ENCODE measurements at regions not wholly inside any gene's neighbourhood (a gene's known extent, or its start where the extent isn't known, plus 50 kb on each side); places are given as distances from the start of the nearest gene placed in this dataset.

GRCh38 chr4:179503976-179504375 lies 2061.7 kb upstream of the AGA start:
- Histone ChIP-seq H3K4me1 (ENCODE audit: insufficient read depth, low read length) (no peaks in the 10 kb centered on the region), H3K36me3 (ENCODE audit: insufficient read depth, low read depth, low read length) (no peaks in the 10 kb centered on the region), H3K27me3 (ENCODE audit: insufficient read depth, low read length) (no peaks in the 10 kb centered on the region), H3K9ac (ENCODE audit: low read depth, low read length) (no peak overlapping the region), H3K27ac (ENCODE audit: low read length) (no peak overlapping the region), H3K4me3 (ENCODE audit: low read length) (no peak overlapping the region), H3K9me3 (ENCODE audit: insufficient read depth, low read depth, low read length) (no peaks in the 10 kb centered on the region)

- no peaks in the 10 kb centered on the region; the same call in 1 of the 2 replicates for H3K9me3 ChIP-seq (ENCODE audit: insufficient read depth, low read depth, low read length)
- no peak overlapping the region for H3K27ac ChIP-seq (ENCODE audit: low read length)
- H3K4me3 ChIP-seq (ENCODE audit: low read length) = no peak overlapping the region
- no peaks in the 10 kb centered on the region for H3K4me1 ChIP-seq (ENCODE audit: insufficient read depth, low read length)
- H3K27me3 ChIP-seq (ENCODE audit: insufficient read depth, low read length) = no peaks in the 10 kb centered on the region
- H3K9ac ChIP-seq (ENCODE audit: low read depth, low read length) = no peak overlapping the region
- H3K36me3 ChIP-seq (ENCODE audit: insufficient read depth, low read depth, low read length) = no peaks in the 10 kb centered on the region
Measured at GRCh38 chr4:179509489-179509888, 2067.3 kb upstream of the AGA start.

- Histone ChIP-seq H3K27ac (ENCODE audit: low read length) (no peak overlapping the region), H3K36me3 (ENCODE audit: insufficient read depth, low read depth, low read length) (no peaks in the 10 kb centered on the region), H3K4me3 (ENCODE audit: low read length) (no peak overlapping the region), H3K27me3 (ENCODE audit: insufficient read depth, low read length) (no peaks in the 10 kb centered on the region), H3K9me3 (ENCODE audit: insufficient read depth, low read depth, low read length) (no peaks in the 10 kb centered on the region), H3K4me1 (ENCODE audit: insufficient read depth, low read length) (no peaks in the 10 kb centered on the region), H3K9ac (ENCODE audit: low read depth, low read length) (no peak overlapping the region)
Measured at GRCh38 chr4:179521952-179522351, 2079.7 kb upstream of the AGA start.

- H3K4me1 ChIP-seq (ENCODE audit: insufficient read depth, low read length) = no peaks in the 10 kb centered on the region
- no peak overlapping the region for H3K27ac ChIP-seq (ENCODE audit: low read length)
- no peaks in the 10 kb centered on the region for H3K27me3 ChIP-seq (ENCODE audit: insufficient read depth, low read length)
- H3K36me3 ChIP-seq (ENCODE audit: insufficient read depth, low read depth, low read length) = no peaks in the 10 kb centered on the region
- H3K4me3 ChIP-seq (ENCODE audit: low read length) = no peak overlapping the region
- no peaks in the 10 kb centered on the region for H3K9me3 ChIP-seq (ENCODE audit: insufficient read depth, low read depth, low read length)
- H3K9ac ChIP-seq (ENCODE audit: low read depth, low read length) = no peak overlapping the region
Measured at GRCh38 chr4:179530958-179531357, 2088.7 kb upstream of the AGA start.

GRCh38 chr4:179536694-179537093 lies 2094.5 kb upstream of the AGA start:
- H3K4me3 ChIP-seq (ENCODE audit: low read length) = no peak overlapping the region
- H3K4me1 ChIP-seq (ENCODE audit: insufficient read depth, low read length) = peaks cover 5% of the 10 kb centered on the region; the same call in 1 of the 2 replicates
- no peaks in the 10 kb centered on the region for H3K9me3 ChIP-seq (ENCODE audit: insufficient read depth, low read depth, low read length)
- H3K27me3 ChIP-seq (ENCODE audit: insufficient read depth, low read length) = no peaks in the 10 kb centered on the region
- H3K27ac ChIP-seq (ENCODE audit: low read length) = no peak overlapping the region
- H3K36me3 ChIP-seq (ENCODE audit: insufficient read depth, low read depth, low read length) = no peaks in the 10 kb centered on the region
- H3K9ac ChIP-seq (ENCODE audit: low read depth, low read length) = no peak overlapping the region

- Histone ChIP-seq H3K4me3 (ENCODE audit: low read length) (no peak overlapping the region), H3K36me3 (ENCODE audit: insufficient read depth, low read depth, low read length) (no peaks in the 10 kb centered on the region), H3K4me1 (ENCODE audit: insufficient read depth, low read length) (peaks cover 5% of the 10 kb centered on the region; the same call in 1 of the 2 replicates), H3K9ac (ENCODE audit: low read depth, low read length) (no peak overlapping the region), H3K27ac (ENCODE audit: low read length) (no peak overlapping the region), H3K9me3 (ENCODE audit: insufficient read depth, low read depth, low read length) (no peaks in the 10 kb centered on the region), H3K27me3 (ENCODE audit: insufficient read depth, low read length) (no peaks in the 10 kb centered on the region)
Measured at GRCh38 chr4:179539641-179540040, 2097.4 kb upstream of the AGA start.

- Histone ChIP-seq H3K4me3 (ENCODE audit: low read length) (no peak overlapping the region), H3K27me3 (ENCODE audit: insufficient read depth, low read length) (no peaks in the 10 kb centered on the region), H3K4me1 (ENCODE audit: insufficient read depth, low read length) (no peaks in the 10 kb centered on the region), H3K9me3 (ENCODE audit: insufficient read depth, low read depth, low read length) (no peaks in the 10 kb centered on the region), H3K9ac (ENCODE audit: low read depth, low read length) (no peak overlapping the region), H3K36me3 (ENCODE audit: insufficient read depth, low read depth, low read length) (no peaks in the 10 kb centered on the region), H3K27ac (ENCODE audit: low read length) (no peak overlapping the region)
Measured at GRCh38 chr4:179543771-179544170, 2101.5 kb upstream of the AGA start.

- Histone ChIP-seq H3K36me3 (ENCODE audit: insufficient read depth, low read depth, low read length) (no peaks in the 10 kb centered on the region), H3K27ac (ENCODE audit: low read length) (no peak overlapping the region), H3K9ac (ENCODE audit: low read depth, low read length) (no peak overlapping the region), H3K27me3 (ENCODE audit: insufficient read depth, low read length) (no peaks in the 10 kb centered on the region), H3K4me3 (ENCODE audit: low read length) (no peak overlapping the region), H3K9me3 (ENCODE audit: insufficient read depth, low read depth, low read length) (no peaks in the 10 kb centered on the region), H3K4me1 (ENCODE audit: insufficient read depth, low read length) (no peaks in the 10 kb centered on the region)
Measured at GRCh38 chr4:179544496-179544895, 2102.3 kb upstream of the AGA start.

GRCh38 chr4:179552131-179552530 lies 2109.9 kb upstream of the AGA start:
- Histone ChIP-seq H3K9ac (ENCODE audit: low read depth, low read length) (no peak overlapping the region), H3K4me1 (ENCODE audit: insufficient read depth, low read length) (no peaks in the 10 kb centered on the region), H3K27me3 (ENCODE audit: insufficient read depth, low read length) (no peaks in the 10 kb centered on the region), H3K27ac (ENCODE audit: low read length) (no peak overlapping the region), H3K36me3 (ENCODE audit: insufficient read depth, low read depth, low read length) (no peaks in the 10 kb centered on the region), H3K4me3 (ENCODE audit: low read length) (no peak overlapping the region), H3K9me3 (ENCODE audit: insufficient read depth, low read depth, low read length) (no peaks in the 10 kb centered on the region)

- no peak overlapping the region for H3K4me3 ChIP-seq (ENCODE audit: low read length)
- H3K27me3 ChIP-seq (ENCODE audit: insufficient read depth, low read length) = no peaks in the 10 kb centered on the region
- peaks cover 6% of the 10 kb centered on the region; the same call in 1 of the 2 replicates for H3K9me3 ChIP-seq (ENCODE audit: insufficient read depth, low read depth, low read length)
- H3K36me3 ChIP-seq (ENCODE audit: insufficient read depth, low read depth, low read length) = no peaks in the 10 kb centered on the region
- H3K4me1 ChIP-seq (ENCODE audit: insufficient read depth, low read length) = no peaks in the 10 kb centered on the region
- no peak overlapping the region for H3K9ac ChIP-seq (ENCODE audit: low read depth, low read length)
- no peak overlapping the region for H3K27ac ChIP-seq (ENCODE audit: low read length)
Measured at GRCh38 chr4:179563741-179564140, 2121.5 kb upstream of the AGA start.

- no peak overlapping the region for H3K4me3 ChIP-seq (ENCODE audit: low read length)
- no peak overlapping the region for H3K9ac ChIP-seq (ENCODE audit: low read depth, low read length)
- peaks cover 13% of the 10 kb centered on the region for H3K9me3 ChIP-seq (ENCODE audit: insufficient read depth, low read depth, low read length)
Measured at GRCh38 chr4:179569549-179569948, 2127.3 kb upstream of the AGA start.

GRCh38 chr4:179582164-179582905 lies 2140.1 kb upstream of the AGA start:
- H3K9me3 ChIP-seq (ENCODE audit: insufficient read depth, low read depth, low read length) = no peaks in the 10 kb centered on the region
- no peaks in the 10 kb centered on the region for H3K36me3 ChIP-seq (ENCODE audit: insufficient read depth, low read depth, low read length)
- H3K4me1 ChIP-seq (ENCODE audit: insufficient read depth, low read length) = peaks cover 3% of the 10 kb centered on the region
- no peaks in the 10 kb centered on the region for H3K27me3 ChIP-seq (ENCODE audit: insufficient read depth, low read length)
- no peak overlapping the region for H3K27ac ChIP-seq (ENCODE audit: low read length)
- no peak overlapping the region for H3K9ac ChIP-seq (ENCODE audit: low read depth, low read length)
- no peak overlapping the region for H3K4me3 ChIP-seq (ENCODE audit: low read length)

More at GRCh38 chr4:179569549-179569948, 2127.3 kb upstream of the AGA start:
- H3K36me3 ChIP-seq (ENCODE audit: insufficient read depth, low read depth, low read length) = no peaks in the 10 kb centered on the region
- no peak overlapping the region for H3K27ac ChIP-seq (ENCODE audit: low read length)
- no peaks in the 10 kb centered on the region for H3K4me1 ChIP-seq (ENCODE audit: insufficient read depth, low read length)
- no peaks in the 10 kb centered on the region for H3K27me3 ChIP-seq (ENCODE audit: insufficient read depth, low read length)

Measured in iPS-20b (cell line).